SK-N-SH (cell line): ENCODE measurements at regions not wholly inside any gene's neighbourhood (a gene's known extent, or its start where the extent isn't known, plus 50 kb on each side); places are given as distances from the start of the nearest gene placed in this dataset.

Experiments used
- GABPA ChIP-seq: IDR thresholded peaks from 2 replicates; pipeline ENCODE4 v1.4.0; 2012; ENCODE audit warnings: low read depth, mild to moderate bottlenecking
- JUND ChIP-seq: IDR thresholded peaks from 2 replicates; pipeline ENCODE4 v1.4.0; 2012
- TEAD4 ChIP-seq: IDR thresholded peaks from 2 replicates; pipeline ENCODE4 v1.4.0; 2012; ENCODE audit warnings: mild to moderate bottlenecking, borderline replicate concordance; ENCODE audit not compliant: insufficient read depth
- TF ChIP-seq, protein P1 (sequence below): IDR thresholded peaks from 2 replicates; pipeline ENCODE4; 2012
- TF ChIP-seq, protein P2 (sequence below): fragments of 200-600 bp; sonication (generic); IDR thresholded peaks from 2 replicates; pipeline ENCODE4 v1.6.1; 2017; ENCODE audit warnings: antibody characterized with exemption, mild to moderate bottlenecking, moderate library complexity
- TF ChIP-seq, protein P3 (sequence below): IDR thresholded peaks from 2 replicates; pipeline ENCODE4 v1.4.0; 2012; ENCODE audit warnings: low read depth

DNA sequence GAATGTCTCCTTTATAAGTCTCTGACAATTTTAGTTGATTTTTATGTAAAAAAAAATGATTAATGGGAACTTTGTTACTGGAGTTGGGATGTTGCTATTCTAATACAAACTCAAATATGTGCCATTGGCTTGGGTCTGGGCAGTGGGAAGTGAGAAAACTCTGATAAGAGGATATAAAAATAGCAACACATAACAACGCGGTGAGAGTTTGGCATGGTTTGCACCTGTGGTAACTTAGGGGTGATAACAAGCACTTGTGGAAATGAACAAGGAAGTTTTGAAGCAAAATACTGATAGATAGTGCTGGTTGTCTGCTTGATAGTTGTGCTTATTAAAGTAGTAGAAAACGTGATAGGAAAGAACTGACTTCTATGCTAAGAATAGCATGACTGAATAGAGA lies 743.3 kb upstream of the AGA start:
- TF ChIP-seq, protein P1, sequence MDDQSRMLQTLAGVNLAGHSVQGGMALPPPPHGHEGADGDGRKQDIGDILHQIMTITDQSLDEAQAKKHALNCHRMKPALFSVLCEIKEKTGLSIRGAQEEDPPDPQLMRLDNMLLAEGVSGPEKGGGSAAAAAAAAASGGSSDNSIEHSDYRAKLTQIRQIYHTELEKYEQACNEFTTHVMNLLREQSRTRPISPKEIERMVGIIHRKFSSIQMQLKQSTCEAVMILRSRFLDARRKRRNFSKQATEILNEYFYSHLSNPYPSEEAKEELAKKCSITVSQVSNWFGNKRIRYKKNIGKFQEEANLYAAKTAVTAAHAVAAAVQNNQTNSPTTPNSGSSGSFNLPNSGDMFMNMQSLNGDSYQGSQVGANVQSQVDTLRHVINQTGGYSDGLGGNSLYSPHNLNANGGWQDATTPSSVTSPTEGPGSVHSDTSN: no peak
- TF ChIP-seq, protein P2, sequence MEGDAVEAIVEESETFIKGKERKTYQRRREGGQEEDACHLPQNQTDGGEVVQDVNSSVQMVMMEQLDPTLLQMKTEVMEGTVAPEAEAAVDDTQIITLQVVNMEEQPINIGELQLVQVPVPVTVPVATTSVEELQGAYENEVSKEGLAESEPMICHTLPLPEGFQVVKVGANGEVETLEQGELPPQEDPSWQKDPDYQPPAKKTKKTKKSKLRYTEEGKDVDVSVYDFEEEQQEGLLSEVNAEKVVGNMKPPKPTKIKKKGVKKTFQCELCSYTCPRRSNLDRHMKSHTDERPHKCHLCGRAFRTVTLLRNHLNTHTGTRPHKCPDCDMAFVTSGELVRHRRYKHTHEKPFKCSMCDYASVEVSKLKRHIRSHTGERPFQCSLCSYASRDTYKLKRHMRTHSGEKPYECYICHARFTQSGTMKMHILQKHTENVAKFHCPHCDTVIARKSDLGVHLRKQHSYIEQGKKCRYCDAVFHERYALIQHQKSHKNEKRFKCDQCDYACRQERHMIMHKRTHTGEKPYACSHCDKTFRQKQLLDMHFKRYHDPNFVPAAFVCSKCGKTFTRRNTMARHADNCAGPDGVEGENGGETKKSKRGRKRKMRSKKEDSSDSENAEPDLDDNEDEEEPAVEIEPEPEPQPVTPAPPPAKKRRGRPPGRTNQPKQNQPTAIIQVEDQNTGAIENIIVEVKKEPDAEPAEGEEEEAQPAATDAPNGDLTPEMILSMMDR: no peak
- TF ChIP-seq, protein P3, sequence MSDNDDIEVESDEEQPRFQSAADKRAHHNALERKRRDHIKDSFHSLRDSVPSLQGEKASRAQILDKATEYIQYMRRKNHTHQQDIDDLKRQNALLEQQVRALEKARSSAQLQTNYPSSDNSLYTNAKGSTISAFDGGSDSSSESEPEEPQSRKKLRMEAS: no peak
- TF ChIP-seq TEAD4: no peak
- no peak for TF ChIP-seq GABPA
- TF ChIP-seq JUND: no peak
